Ascending aorta (tissue), 2 donors: ENCODE measurements at regions not wholly inside any gene's neighbourhood (a gene's known extent, or its start where the extent isn't known, plus 50 kb on each side); places are given as distances from the start of the nearest gene placed in this dataset.
"Not testable (repeated sequence)": the region's sequence is repeated elsewhere in the genome, so short reads cannot be mapped to it uniquely, and the experiment has no call there.

ENCODE experiments used
- DNase-seq, 2 donors: peaks; one replicate each; pipeline ENCODE4 v3.0.0-alpha.2; 2019; ENCODE audit warnings: low spot score in 2 of 2
- H3K27ac ChIP-seq, 2 donors: fragments of 200-600 bp; sonication (generic); one replicate each; pipeline ENCODE4 v1.5.1; 2016 to 2017; ENCODE audit warnings: mild to moderate bottlenecking in 1 of 2
- H3K27me3 ChIP-seq: fragments of 200-600 bp; sonication (generic); one replicate; pipeline ENCODE4 v1.5.1; 2017
- H3K36me3 ChIP-seq, 2 donors: fragments of 200-600 bp; sonication (generic); one replicate each; pipeline ENCODE4 v1.5.1; 2016
- H3K4me1 ChIP-seq, 2 donors: fragments of 200-600 bp; sonication (generic); one replicate each; pipeline ENCODE4 v1.5.1; 2016 to 2017; ENCODE audit warnings: mild to moderate bottlenecking in 1 of 2
- H3K4me3 ChIP-seq, 2 donors: fragments of 200-600 bp; sonication (generic); one replicate each; pipeline ENCODE4 v1.5.1; 2016 to 2017; ENCODE audit warnings: mild to moderate bottlenecking in 1 of 2
- H3K9me3 ChIP-seq, 2 donors: fragments of 200-600 bp; sonication (generic); one replicate each; pipeline ENCODE4 v1.5.1; 2016
- intact Hi-C: fragments of 100-400 bp; cut with DNase I; formaldehyde crosslinking; loops from one replicate; pipeline ENCODE4 v1.15.1; 2023
- TF ChIP-seq, protein P1 (sequence below), 3 experiments: fragments of 200-600 bp in 2 of 3; fragments of 450-650 bp in 1 of 3; sonication (generic) in 2 of 3; IDR thresholded peaks; one replicate each; pipeline ENCODE4 v1.5.1; 2016 to 2019; ENCODE audit warnings: antibody characterized with exemption in 3 of 3, mild to moderate bottlenecking in 1 of 3, moderate library complexity in 1 of 3

DNA sequence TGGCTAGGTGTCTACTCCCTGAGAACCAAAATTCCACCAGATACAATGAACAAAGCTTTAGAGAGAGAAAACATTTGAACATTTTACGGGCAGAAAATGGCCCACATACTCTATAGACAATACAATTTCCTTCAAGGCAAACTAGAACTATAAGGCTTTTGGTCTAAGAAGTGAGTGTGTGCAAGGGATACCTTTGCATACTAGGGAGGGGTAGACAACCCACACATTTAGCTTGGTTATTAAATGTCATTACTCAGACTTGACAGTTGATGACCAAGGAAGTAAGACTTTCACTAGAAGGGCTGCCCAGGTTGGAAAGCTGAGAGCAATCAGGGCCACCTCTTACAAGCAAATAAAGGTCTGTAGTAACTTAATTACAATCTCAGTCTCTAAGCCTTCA, 64.0 kb upstream of the PLEKHM1 start:
- not testable (repeated sequence) for H3K9me3 ChIP-seq

DNA sequence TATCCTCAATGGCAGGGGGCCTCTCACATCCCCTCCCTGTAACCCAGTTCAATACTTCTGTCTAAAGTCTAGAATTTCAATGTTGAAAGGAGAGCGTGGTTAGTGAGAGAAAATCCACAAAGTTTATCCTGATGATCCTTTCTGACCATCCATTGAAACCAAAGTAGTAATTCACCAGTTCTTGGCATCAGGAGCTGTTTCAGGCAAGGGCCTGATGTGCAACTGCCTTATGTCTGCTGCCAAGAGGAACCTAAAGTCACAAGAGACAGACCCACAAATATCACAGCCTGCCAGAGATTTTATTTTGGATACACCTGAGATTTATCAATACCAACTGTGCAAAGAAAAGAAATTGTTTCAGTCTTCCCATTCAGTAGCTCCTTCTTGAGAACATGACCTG, 68.3 kb upstream of the PLEKHM1 start:
- H3K27me3 ChIP-seq, H3K9me3 ChIP-seq, H3K4me1 ChIP-seq, H3K36me3 ChIP-seq, intact Hi-C loops, H3K4me3 ChIP-seq, H3K27ac ChIP-seq, DNase-seq: not testable (repeated sequence)

More for the DNA sequence above, 64.0 kb upstream of the PLEKHM1 start:
- DNase-seq, H3K4me3 ChIP-seq, H3K27ac ChIP-seq, H3K36me3 ChIP-seq, H3K4me1 ChIP-seq, H3K27me3 ChIP-seq, intact Hi-C loops: not testable (repeated sequence)

DNA sequence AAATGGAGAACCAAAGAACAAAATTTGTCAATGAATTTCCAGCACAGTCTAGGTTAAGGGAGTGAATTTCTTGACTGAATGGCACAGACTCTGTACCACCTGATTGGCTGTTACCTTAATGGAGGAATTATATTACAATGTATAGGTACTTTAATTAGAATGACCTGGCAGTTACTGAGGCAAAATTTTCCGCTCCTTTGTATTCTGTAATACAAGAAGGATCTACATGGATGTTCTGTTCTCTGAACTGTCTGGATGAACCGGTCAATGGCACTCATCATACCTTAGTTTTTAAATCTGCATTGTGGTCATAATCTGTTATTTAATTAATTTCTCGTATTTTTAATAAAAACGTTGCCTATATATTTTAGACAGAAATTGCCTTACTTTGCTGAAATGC, 72.3 kb upstream of the PLEKHM1 start:
- H3K4me3 ChIP-seq, H3K27me3 ChIP-seq, H3K36me3 ChIP-seq, DNase-seq, H3K27ac ChIP-seq, H3K4me1 ChIP-seq, H3K9me3 ChIP-seq, intact Hi-C loops: not testable (repeated sequence)

DNA sequence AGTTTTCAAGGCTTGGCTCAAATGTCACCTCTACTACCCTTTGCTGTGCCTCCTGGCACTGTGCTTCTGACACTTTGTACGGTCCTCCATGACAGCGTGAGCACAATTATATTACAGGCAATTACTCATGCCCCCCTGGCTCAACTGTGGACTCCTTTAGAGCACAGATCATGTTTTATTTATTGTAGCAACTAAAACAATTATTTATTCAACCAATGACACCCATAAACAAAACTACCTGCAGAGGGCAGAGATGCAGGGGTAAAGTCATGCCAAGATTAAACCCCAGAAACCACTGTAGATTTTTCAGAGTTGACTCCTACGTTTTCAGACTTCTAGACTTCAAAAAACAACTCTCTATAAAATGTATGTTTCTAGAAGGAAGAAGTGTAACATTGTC, 72.8 kb upstream of the PLEKHM1 start:
- H3K36me3 ChIP-seq, H3K4me3 ChIP-seq, intact Hi-C loops, H3K27ac ChIP-seq, H3K27me3 ChIP-seq, DNase-seq, H3K4me1 ChIP-seq, H3K9me3 ChIP-seq: not testable (repeated sequence)

DNA sequence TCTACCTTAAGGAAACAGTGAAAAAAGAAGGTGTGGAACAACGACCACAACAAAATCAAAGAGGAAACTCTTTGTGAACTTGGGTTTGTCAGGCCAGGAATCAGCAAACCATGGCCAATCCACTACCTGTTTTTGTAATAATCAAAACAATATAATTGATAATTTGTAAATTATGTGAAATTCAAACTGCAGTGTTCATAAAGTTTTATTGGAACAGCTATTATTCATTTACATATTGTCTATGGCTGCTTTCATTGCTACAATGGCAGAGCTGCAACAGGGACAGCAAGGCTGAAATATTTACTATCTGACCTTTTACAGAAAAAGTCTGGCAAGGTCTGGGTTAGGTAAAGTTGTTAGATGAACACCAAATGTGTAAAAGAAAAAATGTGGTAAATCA, 77.8 kb upstream of the PLEKHM1 start:
- H3K27me3 ChIP-seq, intact Hi-C loops, H3K4me3 ChIP-seq, DNase-seq, H3K36me3 ChIP-seq, H3K4me1 ChIP-seq, H3K27ac ChIP-seq, H3K9me3 ChIP-seq: not testable (repeated sequence)

DNA sequence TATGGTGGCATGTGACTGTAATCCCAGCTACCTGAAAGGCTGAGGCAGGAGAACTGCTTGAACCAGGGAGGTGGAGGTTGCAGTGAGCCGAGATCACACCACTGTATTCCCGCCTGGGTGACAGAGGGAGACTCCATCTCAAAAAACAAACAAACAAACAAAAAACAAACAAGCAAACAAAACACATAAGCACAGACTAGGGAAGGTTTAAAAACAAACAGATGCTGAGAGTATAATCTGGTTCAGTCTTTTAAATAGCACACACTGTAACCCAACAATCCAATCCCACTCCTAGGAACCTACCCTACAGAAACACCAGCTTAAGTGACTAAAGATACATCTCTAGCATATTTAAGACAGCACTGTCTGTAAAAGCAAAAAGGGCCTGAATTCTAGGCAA, 82.8 kb upstream of the PLEKHM1 start:
- intact Hi-C loops, H3K4me1 ChIP-seq, H3K4me3 ChIP-seq, H3K27ac ChIP-seq, H3K27me3 ChIP-seq, H3K36me3 ChIP-seq, DNase-seq, H3K9me3 ChIP-seq: not testable (repeated sequence)

DNA sequence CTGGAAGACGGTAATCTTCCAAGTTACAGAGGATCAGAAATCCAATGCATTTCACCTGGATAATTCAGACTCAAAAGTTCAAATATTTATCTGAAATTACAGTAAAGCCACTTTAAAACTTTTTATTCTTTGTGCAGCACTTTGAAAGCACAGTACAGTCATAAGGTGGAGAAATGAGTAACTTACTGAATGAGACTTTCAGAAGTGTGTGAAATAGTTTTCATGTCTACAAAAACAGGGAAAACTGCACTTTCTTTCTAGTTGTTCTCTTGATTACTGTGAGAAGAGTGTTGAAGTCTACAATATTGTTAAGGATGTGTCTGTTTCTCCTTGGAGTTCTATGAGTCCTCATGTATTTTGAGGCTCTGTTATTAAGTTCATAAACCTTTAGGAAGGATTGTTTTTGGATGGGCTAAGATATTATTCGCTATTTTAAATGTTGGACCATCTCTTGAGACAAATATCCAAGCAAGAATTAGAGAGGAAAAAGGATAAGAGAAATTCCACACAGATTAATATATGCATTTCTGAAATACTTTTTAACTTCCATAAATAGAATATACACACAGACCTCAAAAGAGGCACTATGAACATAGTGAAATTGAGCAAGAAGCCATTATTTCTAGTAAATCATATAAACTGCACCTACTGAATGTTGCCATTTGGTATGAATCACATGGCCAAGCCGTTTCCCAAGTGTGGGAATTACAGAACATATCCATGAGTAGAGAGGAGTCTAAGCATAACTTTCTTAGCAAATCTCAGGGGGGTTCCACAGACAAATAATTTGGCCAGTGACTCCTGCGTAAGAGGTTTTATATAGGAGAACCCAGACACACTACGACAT, 83.6 kb upstream of the PLEKHM1 start:
- intact Hi-C loops = no loop called here
- no peak overlapping the region for H3K27ac ChIP-seq

DNA sequence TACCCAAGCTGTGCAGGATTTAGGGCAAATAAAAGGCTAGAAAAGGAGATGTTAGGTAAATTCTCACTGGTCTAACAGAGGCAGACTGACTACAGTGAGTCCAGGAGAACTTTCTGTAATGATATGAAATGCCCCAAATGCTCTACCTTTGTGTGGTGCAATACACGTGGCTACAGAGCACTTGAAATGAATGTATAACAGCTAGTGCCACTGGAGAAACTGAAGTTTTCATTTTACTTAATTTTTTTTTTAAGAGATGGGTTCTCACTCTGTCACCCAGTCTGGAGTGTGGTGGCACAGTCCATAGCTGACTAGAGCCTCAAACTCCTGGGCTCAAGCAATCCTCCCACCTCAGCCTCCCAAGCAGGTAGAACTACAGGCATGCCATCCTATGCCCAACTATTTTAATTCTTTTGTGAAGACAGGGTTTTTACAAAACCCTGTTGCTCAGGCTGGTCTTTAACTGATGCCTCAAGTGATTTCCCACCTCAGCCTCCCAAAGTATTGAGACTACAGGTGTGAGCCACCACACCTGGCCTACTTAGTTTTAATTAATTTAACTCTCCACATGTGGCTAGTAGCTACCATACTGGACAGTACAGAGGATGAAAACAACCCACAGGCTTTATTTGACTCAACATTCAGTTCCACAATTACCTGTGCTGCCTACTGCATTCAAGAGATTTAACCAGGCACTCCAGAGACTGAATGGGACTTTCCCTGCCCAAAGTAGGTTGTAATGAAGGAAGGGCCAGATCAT, 84.8 kb upstream of the PLEKHM1 start:
- no peak for DNase-seq
- Histone ChIP-seq H3K27me3 (no peaks in the 10 kb centered on the region), H3K36me3 (no peaks in the 10 kb centered on the region), H3K9me3 (no peaks in the 10 kb centered on the region), H3K4me3 (no peak overlapping the region), H3K27ac (no peak overlapping the region), H3K4me1 (peaks cover 0 to 7% of the 10 kb centered on the region in 2 donors)
- intact Hi-C loops = no loop called here
- TF ChIP-seq, protein P1, sequence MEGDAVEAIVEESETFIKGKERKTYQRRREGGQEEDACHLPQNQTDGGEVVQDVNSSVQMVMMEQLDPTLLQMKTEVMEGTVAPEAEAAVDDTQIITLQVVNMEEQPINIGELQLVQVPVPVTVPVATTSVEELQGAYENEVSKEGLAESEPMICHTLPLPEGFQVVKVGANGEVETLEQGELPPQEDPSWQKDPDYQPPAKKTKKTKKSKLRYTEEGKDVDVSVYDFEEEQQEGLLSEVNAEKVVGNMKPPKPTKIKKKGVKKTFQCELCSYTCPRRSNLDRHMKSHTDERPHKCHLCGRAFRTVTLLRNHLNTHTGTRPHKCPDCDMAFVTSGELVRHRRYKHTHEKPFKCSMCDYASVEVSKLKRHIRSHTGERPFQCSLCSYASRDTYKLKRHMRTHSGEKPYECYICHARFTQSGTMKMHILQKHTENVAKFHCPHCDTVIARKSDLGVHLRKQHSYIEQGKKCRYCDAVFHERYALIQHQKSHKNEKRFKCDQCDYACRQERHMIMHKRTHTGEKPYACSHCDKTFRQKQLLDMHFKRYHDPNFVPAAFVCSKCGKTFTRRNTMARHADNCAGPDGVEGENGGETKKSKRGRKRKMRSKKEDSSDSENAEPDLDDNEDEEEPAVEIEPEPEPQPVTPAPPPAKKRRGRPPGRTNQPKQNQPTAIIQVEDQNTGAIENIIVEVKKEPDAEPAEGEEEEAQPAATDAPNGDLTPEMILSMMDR (IDR thresholded peaks at IDR 0.05) = no peak

More for the DNA sequence above, 83.6 kb upstream of the PLEKHM1 start:
- no peaks in the 10 kb centered on the region for H3K9me3 ChIP-seq
- peaks cover 0 to 7% of the 10 kb centered on the region in 2 donors for H3K4me1 ChIP-seq
- H3K36me3 ChIP-seq = no peaks in the 10 kb centered on the region
- TF ChIP-seq, protein P1 (IDR thresholded peaks at IDR 0.05) = no peak
- DNase-seq = no peak
- no peak overlapping the region for H3K4me3 ChIP-seq
- no peaks in the 10 kb centered on the region for H3K27me3 ChIP-seq

DNA sequence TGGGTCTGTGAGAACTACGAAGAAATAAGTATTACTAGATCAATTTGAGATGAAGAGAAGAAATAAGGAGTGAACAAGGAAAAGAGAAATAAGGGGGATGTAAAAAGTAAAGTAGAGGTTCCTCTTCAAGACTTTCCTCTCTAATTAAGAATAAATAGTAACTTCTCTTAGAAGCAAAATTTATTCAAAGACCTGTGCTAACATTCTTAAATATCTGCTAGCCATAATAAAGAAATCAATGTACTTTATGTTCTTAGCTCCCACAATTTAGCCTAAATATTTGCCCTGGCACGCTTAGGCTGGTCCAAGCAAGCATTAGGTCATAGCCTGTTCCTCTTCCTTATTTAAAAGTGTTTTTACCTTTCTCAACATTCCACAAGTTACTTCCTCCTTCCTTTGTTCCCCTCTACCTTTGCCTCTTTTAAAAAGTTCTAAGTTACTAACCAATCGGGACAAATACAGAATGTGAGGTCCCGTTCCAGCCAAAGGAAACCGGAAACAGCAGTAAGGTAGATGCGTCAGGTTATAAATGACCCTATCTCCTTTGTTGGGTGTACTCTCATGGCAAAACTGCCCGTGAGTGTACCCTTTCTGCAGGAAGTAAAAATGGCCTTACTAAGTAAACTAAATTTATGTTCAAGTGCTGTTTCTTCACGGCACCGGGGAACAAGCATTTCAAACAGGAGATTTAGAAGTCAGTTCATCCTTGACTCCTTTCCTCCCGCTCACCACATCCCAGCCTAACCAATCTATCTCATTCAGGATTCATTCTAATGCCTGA, 86.2 kb upstream of the PLEKHM1 start:
- DNase-seq, H3K4me3 ChIP-seq, intact Hi-C loops: not testable (repeated sequence)

More for the DNA sequence above, 86.2 kb upstream of the PLEKHM1 start:
- H3K4me1 ChIP-seq, H3K36me3 ChIP-seq, H3K27me3 ChIP-seq, H3K27ac ChIP-seq, H3K9me3 ChIP-seq: not testable (repeated sequence)
